Activated CD8-positive, alpha-beta memory T cell treated with anti-CD3 and anti-CD28 coated beads, Interleukin-2, amount 50 U/mL, for 1 hour (primary cell): ENCODE measurements at regions not wholly inside any gene's neighbourhood (a gene's known extent, or its start where the extent isn't known, plus 50 kb on each side); places are given as distances from the start of the nearest gene placed in this dataset.

Source experiments
- DNase-seq: peaks from one replicate; pipeline ENCODE4 v3.0.0-alpha.2; 2020; ENCODE audit errors: extremely low read depth

GRCh38 chr9:88692827-88693226 is 157.8 kb downstream of the NXNL2 start:
- DNase-seq, result no peak

DNA sequence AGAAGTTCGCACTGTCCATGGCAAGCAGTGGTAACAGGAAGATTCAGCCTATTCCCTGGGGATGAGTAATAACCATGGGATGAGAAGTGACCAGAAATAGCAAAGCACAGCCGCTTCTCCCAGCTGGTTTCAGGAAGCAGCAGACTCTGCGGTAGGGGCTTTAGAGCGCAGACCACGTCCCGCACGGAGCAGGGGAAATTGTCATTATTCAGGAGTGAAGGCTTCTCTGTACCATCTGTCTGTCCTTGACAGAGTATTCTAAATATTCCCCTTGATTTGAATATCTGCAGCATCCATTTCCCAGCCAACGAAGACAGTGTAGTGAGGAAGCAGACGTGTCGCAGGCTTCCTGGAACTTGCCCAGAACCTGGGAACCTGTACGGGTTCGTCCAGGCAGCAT is 159.6 kb downstream of the NXNL2 start:
- DNase-seq, result no peak

DNA sequence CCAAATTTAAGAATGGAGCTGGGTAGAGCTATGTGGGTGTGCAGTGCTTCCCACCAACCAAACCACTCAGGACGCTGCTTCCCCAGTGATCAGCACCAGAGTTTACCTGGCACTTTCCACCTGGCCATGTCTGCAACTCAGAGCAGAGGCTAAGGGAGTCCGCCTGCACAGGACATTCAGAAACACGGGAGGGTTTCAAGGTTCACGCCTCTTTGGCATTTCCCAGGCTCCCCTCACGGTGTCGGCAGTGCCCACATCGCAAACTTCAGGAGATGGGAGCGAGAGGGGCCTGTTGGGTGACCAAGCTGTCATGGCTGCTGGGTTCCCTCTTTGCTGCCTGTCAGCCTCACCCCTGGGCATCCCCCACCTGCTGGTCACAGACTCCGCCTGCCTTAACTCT is 161.5 kb downstream of the NXNL2 start:
- no peak for DNase-seq

GRCh38 chr9:88697764-88698432 is 162.9 kb downstream of the NXNL2 start:
- DNase-seq, result no peak

GRCh38 chr9:88702985-88703384 is 168.0 kb downstream of the NXNL2 start:
- no peak for DNase-seq

DNA sequence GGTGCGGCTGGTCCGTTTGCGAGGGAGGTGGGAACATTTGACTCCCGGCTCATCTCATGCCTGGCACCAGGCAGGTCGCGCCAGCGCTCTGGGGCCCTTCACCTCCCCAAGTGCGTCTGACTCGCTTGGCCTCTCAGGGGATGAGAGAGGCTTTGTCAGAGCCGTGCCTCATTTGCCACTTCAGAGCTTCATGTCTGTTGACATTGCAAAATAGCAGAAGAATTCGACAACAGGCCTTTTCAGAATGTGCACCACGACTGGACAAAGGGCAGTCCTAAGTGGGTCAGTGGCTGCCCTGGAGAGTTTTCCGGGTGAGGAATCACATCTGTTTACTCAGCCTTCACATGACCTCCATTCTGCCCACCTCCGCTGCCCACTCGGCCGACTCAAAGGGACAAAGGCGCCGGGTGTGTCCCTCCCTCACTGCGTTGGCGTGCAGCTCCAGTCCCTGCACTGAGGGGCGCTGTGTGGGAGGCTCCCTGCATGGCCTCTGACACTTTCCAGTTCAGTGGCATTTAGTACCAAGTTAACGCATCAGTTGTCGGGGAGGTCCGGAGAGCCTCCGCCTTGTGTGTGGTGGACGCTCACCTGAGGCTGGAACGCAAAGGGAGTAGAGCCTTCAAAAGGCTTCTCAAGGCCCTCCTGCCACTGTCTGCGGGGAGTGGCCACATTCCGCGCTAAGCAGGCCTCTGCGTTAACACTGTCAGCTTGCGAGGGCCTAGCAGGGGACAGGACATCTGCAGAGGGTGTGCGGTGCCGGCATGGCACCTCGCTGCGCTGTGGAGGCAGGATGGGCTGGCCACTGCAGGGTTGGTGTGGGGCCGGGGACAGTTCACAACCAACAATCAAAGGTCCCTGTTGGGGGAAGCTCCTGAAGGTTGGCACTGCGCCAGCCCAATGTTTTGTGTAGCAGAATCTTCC is 171.5 kb downstream of the NXNL2 start:
- DNase-seq, result no peak

DNA sequence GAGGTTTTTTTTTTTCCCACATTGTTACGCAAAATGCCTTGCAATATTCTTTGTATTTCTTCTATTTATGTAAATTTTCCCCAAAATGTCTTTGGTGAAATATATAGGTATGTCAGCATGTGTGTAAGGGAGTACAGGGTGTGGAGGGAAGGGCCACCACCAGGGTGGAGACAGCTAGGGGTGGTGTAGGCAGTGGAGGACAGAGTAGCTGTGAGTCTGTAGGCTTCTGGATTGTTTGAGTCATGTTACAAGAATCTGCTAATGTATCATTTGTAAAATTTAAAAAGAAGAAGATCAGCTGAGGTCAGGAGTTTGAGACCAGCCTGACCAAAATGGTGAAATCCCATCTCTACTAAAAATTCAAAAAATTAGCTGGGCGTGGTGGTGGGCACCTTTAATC is 175.5 kb downstream of the NXNL2 start:
- DNase-seq, result no peak

DNA sequence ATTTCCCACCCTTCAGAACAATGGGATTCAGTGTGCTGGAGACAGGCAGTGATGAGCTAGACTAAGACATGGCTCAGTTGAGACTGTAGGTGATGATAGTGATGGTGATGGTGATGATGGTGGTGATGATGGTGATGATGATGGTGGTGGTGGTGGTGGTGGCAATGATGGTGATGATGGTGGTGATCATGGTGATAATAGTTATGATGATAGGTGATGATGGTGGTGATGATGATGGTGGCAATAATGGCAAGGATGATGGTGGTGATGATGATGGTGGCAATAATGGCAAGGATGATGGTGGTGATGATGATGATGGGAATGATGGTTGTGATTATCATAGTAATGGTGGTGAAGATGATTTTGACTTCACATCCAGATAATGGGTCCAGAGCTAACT is 176.7 kb downstream of the NXNL2 start:
- no peak for DNase-seq

DNA sequence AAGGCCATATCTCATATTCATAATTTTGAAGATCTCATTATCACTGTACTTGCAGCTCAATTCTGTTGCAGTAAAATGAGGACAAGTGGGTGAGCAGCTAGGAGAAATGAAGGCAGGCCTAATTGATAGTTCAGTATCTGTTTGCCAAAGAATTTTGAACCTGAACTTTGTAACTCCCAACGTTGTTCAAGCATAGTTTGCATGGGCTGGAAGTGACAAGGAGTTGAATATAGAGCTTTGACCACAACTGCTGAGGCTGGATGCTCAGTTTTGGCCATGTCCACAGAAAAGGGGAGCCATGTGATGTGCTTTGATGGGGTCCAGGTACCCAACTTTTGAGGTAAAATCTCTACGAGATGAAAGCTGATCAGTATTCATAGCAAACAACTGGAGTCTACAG is 177.5 kb downstream of the NXNL2 start:
- DNase-seq, result no peak

DNA sequence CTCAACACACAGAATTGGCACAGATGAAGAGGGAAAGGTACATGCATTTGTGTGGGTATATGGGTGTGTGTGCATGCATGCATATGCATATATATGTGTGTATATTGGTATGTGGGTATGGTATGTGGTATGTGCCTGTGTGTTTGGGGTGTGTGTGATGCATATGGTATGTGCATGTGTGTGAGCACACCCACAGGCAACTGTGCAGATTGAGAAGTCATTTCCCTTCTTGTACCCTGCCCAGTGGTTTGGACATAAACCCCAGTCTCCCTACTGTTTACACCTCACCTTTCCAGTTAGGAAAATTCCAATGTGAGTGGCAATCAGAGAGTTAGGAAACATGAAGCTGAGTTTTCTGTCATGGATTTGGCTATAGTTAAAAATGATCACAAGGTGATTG is 178.0 kb downstream of the NXNL2 start:
- no peak for DNase-seq

DNA sequence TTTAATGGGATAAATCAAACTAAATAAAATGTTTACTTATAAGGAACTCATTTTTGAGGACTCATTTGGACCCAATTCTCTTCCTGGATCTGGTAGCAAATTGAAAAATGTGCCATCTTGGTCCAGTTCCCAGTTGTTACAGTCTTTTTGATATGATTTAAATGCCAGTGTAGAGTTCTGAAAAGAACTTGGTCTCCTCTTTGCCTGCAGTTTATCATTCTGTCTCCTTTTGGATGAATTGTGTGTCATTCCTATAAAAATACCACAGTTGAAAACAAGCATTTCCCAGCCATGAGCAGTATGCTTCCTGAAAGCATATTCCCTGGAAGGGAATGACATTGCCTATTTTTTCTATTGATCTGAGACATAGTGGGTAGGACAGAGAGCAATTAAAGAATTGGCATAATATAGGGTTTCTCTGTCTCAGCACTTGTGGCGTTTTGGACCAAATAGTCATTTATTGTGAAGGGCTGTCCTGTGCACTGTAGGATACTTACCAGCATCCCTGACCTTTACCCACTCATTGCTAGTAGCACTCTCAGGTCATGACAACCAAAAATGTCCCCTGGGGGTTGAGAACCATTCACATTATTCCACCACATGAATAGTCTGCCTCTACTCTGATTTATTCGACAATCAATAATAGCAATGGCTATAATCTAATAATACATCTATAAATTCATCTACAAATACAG is 181.8 kb downstream of the NXNL2 start:
- DNase-seq, result no peak

DNA sequence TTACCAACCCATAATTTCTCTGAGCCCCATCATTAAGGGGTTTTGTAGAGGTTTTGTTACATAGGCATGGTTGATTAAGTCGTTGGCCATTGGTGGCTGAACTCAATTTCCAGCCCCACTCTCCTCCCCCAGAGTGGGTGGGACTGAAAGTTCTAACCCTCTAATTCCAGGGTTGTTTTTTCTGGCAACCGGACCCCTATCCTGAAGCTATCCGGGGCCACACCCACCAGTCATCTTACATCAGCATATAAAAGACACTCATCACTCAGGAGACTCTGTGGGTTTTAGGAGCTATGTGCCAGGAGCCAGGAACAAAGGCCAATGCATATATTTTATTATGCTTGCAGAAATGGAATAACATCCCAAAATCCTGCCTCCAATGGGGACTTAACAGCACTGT is 186.0 kb downstream of the NXNL2 start:
- no peak for DNase-seq

- DNase-seq, result no peak
Observed at GRCh38 chr9:88721495-88722279, 186.7 kb downstream of the NXNL2 start.

DNA sequence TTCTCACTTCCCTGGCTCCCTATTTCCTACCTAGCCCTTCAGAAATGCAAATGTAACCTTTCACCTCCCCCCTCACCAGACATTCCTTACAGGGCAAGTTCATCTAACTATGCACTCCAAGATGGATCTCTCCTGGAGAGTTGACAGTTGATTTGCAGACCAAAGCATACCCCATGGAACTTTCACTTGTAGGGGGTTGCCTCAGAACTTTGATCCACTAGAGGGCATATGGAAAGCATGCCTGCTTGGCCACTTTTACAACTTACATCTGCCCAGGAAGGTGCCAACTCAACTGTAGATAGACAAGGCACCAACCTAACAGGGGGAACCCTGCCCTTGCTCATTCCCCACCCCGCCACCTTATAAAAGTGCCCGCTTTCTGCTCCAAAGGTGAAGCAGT is 187.8 kb downstream of the NXNL2 start:
- no peak for DNase-seq

GRCh38 chr9:88723751-88724150 is 188.8 kb downstream of the NXNL2 start:
- no peak for DNase-seq

GRCh38 chr9:88724331-88724730 is 189.4 kb downstream of the NXNL2 start:
- DNase-seq, result no peak

DNA sequence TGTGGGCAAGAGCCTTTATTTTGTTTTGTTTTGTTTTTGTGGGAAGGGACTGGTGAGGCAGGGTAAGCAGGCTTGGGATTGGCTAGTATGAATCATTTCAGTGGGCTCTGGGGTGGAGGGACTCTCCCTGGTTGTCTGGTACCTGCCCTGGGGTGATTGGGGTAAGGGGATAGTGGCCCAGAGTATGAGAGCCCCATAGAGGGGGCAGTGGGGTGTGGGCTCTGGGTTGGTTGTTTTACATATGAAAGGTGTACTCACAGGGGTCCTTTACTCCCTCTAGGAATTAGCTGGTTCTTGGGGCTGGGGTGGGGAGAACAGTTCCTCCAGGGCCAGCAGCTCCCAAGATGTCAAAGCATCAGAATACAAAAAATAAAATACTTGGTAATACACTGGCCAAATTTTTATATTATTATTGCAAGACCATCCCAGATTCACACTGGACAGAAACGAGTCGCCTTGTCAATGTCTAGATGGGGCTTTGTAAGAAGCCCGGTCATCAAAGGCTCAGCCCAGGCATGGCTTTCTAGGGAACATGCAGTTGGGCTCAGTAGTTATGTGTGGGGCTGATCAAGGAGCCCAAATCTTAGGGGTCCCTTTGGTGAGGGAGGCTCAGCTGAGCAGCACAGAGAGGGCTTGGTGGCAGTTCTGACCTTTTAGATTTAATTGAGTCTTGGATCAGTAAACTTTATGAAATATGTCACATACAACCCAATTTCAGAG is 190.5 kb downstream of the NXNL2 start:
- no peak for DNase-seq

DNA sequence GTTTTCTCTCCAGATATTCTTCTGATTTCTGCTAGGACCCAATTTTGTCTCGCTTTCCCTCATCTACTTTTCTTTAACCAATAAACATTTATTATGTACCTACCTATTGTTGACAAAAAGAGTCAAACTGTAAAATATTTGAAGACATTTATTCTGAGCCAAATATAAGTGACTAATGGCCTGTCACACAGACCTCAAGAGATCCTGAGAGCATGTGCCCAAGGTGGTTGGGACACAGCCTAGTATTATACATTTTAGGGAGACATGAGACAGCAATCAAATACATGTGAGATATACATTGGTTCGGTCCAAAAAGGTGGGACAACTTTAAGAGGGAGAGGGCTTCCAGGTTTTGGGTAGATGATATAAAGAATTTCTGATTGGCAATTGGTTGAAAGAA is 191.8 kb downstream of the NXNL2 start:
- DNase-seq, result no peak

DNA sequence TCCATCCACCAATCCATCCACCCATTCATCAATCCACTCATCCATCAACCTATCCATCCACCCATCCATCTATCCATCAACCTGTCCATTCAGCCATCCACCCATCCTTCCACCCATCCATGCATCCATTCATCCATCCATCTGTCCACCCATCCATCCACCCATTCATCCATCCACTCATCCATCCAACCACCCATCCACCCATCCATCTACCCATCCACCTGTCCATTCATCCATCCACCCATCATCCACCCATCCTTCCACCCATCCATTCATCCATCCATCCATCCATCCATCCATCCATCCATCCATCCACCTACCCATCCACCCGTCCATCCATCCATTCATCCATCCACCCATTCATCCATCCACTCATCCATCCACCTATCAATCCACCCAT is 195.8 kb downstream of the NXNL2 start:
- DNase-seq, result no peak

- no peak for DNase-seq
Observed at GRCh38 chr9:88732128-88732527, 197.2 kb downstream of the NXNL2 start.
